ENCODE measurements at regions not wholly inside any gene's neighbourhood (a gene's known extent, or its start where the extent isn't known, plus 50 kb on each side); places are given as distances from the start of the nearest gene placed in this dataset.

DNA sequence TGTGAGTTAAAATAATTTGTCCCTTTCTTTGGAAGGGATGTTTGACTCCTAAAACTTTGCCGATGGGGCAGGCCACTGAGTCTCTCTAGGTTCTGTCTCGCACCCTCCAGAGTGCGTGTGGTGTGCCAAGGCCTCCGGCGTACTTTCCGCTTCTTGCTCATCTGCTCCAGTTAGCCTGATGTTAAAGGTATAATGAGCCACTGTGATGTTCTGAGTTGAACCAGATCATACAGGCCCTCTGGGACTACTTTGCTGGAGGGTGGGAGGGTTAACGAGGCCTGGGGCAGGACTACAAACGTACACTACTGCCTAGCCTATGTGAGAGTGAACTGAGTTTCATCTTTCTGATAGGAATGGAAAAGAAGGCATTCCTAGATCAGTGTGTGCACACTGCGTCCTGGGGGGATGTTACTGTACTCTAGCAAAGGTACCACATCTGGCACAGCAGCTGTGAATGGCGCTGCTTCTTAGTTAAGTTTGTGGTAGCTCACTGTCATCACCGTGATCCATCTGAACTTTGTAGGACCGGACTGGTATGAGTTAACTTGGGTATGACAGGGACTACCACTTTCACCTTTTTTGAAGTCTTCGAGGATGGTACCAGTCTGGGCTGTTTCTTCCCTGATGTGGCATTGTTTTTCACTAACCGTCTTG is 60.2 kb downstream of the RGS12 start:
- intact Hi-C loops (cut with DNase I; ENCODE audit: low total_unique reads) = no loop called here

GRCh38 chr4:3353752-3354454 is 61.1 kb downstream of the RGS12 start:
- H3K4me1 ChIP-seq = no peaks in the 10 kb centered on the region
- no peak for TF ChIP-seq POLR2AphosphoS5 (IDR thresholded peaks at IDR 0.05)
- TF ChIP-seq, protein P1, sequence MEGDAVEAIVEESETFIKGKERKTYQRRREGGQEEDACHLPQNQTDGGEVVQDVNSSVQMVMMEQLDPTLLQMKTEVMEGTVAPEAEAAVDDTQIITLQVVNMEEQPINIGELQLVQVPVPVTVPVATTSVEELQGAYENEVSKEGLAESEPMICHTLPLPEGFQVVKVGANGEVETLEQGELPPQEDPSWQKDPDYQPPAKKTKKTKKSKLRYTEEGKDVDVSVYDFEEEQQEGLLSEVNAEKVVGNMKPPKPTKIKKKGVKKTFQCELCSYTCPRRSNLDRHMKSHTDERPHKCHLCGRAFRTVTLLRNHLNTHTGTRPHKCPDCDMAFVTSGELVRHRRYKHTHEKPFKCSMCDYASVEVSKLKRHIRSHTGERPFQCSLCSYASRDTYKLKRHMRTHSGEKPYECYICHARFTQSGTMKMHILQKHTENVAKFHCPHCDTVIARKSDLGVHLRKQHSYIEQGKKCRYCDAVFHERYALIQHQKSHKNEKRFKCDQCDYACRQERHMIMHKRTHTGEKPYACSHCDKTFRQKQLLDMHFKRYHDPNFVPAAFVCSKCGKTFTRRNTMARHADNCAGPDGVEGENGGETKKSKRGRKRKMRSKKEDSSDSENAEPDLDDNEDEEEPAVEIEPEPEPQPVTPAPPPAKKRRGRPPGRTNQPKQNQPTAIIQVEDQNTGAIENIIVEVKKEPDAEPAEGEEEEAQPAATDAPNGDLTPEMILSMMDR (IDR thresholded peaks at IDR 0.05) = no peak
- TF ChIP-seq POLR2A (IDR thresholded peaks at IDR 0.05) = no peak
- DNase-seq (ENCODE audit: low spot score in 2 of 2) = no peak
- intact Hi-C loops (cut with DNase I; ENCODE audit: low total_unique reads) = no loop called here
- H3K27me3 ChIP-seq = no peaks in the 10 kb centered on the region
- no peak overlapping the region for H3K27ac ChIP-seq
- no peak overlapping the region for H3K4me3 ChIP-seq
- no peaks in the 10 kb centered on the region for H3K9me3 ChIP-seq
- no peaks in the 10 kb centered on the region for H3K36me3 ChIP-seq

More for the DNA sequence above, 60.2 kb downstream of the RGS12 start:
- H3K9me3 ChIP-seq = no peaks in the 10 kb centered on the region
- TF ChIP-seq, protein P1 (IDR thresholded peaks at IDR 0.05) = no peak
- TF ChIP-seq POLR2A (IDR thresholded peaks at IDR 0.05) (no peak), POLR2AphosphoS5 (IDR thresholded peaks at IDR 0.05) (no peak)
- H3K36me3 ChIP-seq = no peaks in the 10 kb centered on the region
- DNase-seq (ENCODE audit: low spot score in 2 of 2) = no peak
- no peaks in the 10 kb centered on the region for H3K4me1 ChIP-seq
- no peaks in the 10 kb centered on the region for H3K27me3 ChIP-seq
- no peak overlapping the region for H3K4me3 ChIP-seq
- H3K27ac ChIP-seq = no peak overlapping the region

- H3K27ac ChIP-seq = no peak overlapping the region
- H3K4me1 ChIP-seq = no peaks in the 10 kb centered on the region
- H3K9me3 ChIP-seq = no peaks in the 10 kb centered on the region
- TF ChIP-seq, protein P1 (IDR thresholded peaks at IDR 0.05) = no peak
- TF ChIP-seq POLR2AphosphoS5 (IDR thresholded peaks at IDR 0.05) (no peak), POLR2A (IDR thresholded peaks at IDR 0.05) (no peak)
- intact Hi-C loops (cut with DNase I; ENCODE audit: low total_unique reads) = no loop called here
- DNase-seq (ENCODE audit: low spot score in 2 of 2) = no peak
- no peak overlapping the region for H3K4me3 ChIP-seq
- no peaks in the 10 kb centered on the region for H3K27me3 ChIP-seq
- H3K36me3 ChIP-seq = no peaks in the 10 kb centered on the region
Measured at GRCh38 chr4:3354455-3354811, 61.6 kb downstream of the RGS12 start.

- no peaks in the 10 kb centered on the region for H3K36me3 ChIP-seq
- H3K4me1 ChIP-seq = no peaks in the 10 kb centered on the region
Measured at GRCh38 chr4:3355266-3355748, 62.5 kb downstream of the RGS12 start.

More at GRCh38 chr4:3355266-3355748, 62.5 kb downstream of the RGS12 start:
- H3K27ac ChIP-seq = no peak overlapping the region
- peak in 1 of 2 donors; percentile 13 for DNase-seq (ENCODE audit: low spot score in 2 of 2)
- TF ChIP-seq, protein P1 (IDR thresholded peaks at IDR 0.05) = no peak
- TF ChIP-seq POLR2AphosphoS5 (IDR thresholded peaks at IDR 0.05) = no peak
- no peak for TF ChIP-seq POLR2A (IDR thresholded peaks at IDR 0.05)
- H3K9me3 ChIP-seq = no peaks in the 10 kb centered on the region
- intact Hi-C loops (cut with DNase I; ENCODE audit: low total_unique reads) = no loop called here
- H3K27me3 ChIP-seq = no peaks in the 10 kb centered on the region
- H3K4me3 ChIP-seq = no peak overlapping the region
